ENCODE measurements at regions not wholly inside any gene's neighbourhood (a gene's known extent, or its start where the extent isn't known, plus 50 kb on each side); places are given as distances from the start of the nearest gene placed in this dataset.

DNA sequence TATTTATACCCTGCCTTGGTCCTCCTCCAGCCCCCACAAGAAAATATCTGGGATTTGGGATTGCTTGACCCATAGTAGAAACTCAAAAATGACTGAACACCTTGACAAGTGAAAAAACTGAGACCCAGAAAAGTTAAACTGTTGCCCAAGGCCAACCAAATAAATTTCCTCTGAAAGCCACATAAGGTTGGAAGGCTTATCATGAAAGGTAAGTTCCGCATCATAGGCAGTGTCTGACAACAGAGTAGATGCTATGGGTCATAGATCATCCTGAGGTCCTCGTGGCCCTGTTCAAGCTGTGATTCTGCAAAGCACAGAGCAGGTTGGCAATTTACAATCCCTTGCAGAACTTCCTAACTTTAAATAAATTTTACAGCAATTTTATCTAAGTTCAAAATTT lies 140.8 kb upstream of the TSC22D2 start:
- WGBS, 2 donors: 96 to 98% methylated on average over 2 of the region's 2 CpGs
- ATAC-seq: no peak

GRCh38 chr3:150265305-150265704 lies 142.8 kb upstream of the TSC22D2 start:
- TF ChIP-seq, protein P1, sequence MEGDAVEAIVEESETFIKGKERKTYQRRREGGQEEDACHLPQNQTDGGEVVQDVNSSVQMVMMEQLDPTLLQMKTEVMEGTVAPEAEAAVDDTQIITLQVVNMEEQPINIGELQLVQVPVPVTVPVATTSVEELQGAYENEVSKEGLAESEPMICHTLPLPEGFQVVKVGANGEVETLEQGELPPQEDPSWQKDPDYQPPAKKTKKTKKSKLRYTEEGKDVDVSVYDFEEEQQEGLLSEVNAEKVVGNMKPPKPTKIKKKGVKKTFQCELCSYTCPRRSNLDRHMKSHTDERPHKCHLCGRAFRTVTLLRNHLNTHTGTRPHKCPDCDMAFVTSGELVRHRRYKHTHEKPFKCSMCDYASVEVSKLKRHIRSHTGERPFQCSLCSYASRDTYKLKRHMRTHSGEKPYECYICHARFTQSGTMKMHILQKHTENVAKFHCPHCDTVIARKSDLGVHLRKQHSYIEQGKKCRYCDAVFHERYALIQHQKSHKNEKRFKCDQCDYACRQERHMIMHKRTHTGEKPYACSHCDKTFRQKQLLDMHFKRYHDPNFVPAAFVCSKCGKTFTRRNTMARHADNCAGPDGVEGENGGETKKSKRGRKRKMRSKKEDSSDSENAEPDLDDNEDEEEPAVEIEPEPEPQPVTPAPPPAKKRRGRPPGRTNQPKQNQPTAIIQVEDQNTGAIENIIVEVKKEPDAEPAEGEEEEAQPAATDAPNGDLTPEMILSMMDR (IDR thresholded peaks at IDR 0.05): no peak
- Histone ChIP-seq H3K4me1 (peaks cover 0 to 2% (median 0%) of the 10 kb centered on the region in 9 donors), H3K27ac (no peak overlapping the region), H3K36me3 (no peaks in the 10 kb centered on the region), H3K4me3 (no peak overlapping the region), H3K27me3 (no peaks in the 10 kb centered on the region), H3K9me3 (no peaks in the 10 kb centered on the region)
- 41 to 50% methylated on average over 2 of the region's 2 CpGs for WGBS, 2 donors
- DNase-seq: no peak
- intact Hi-C loops (cut with DNase I): no loop called here
- no peak for ATAC-seq

More for the DNA sequence above, 140.8 kb upstream of the TSC22D2 start:
- TF ChIP-seq, protein P1 (IDR thresholded peaks at IDR 0.05): no peak
- no peak overlapping the region for H3K4me3 ChIP-seq
- peaks cover 0 to 9% (median 0%) of the 10 kb centered on the region in 9 donors for H3K4me1 ChIP-seq
- H3K9me3 ChIP-seq: no peaks in the 10 kb centered on the region
- H3K36me3 ChIP-seq: no peaks in the 10 kb centered on the region
- no peak for DNase-seq
- intact Hi-C loops (cut with DNase I): no loop called here
- H3K27ac ChIP-seq: no peak overlapping the region
- no peaks in the 10 kb centered on the region for H3K27me3 ChIP-seq

DNA sequence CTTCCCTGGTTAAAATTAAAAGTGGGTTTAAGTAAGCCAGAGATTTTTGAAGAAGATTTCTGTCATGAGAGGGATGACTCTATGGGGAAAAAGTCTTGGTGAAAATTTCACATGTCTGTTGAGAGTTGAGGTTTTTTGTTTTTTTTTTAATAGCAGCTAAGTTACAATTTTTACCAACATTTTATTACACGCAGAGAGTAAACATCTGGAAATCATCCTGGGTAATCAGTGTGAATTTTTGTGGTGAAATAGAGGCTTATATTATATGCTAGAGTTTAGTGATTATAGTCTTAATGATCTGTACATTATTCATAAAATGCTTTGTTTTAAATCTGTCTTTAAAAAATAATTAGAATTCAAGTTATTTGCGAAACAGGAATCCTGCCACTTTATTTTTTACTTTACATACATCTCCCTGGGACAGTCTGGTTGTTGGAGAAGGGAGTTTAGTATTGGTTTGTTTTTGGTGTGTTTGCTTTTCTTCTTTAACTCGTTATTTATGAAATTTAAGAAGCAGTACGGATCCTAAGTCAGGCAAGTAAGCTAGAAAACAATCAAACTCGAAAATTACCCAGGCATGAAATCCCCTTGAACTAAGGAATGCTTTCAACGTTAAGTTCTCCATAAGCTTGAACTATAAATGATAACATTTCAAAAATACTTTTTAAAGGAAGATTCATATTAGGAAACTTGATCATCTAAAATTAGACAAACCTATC lies 143.4 kb upstream of the TSC22D2 start:
- intact Hi-C loops (cut with DNase I): no loop called here
- no peak overlapping the region for H3K4me3 ChIP-seq
- H3K9me3 ChIP-seq: no peaks in the 10 kb centered on the region
- TF ChIP-seq, protein P1 (IDR thresholded peaks at IDR 0.05): no peak
- H3K36me3 ChIP-seq: no peaks in the 10 kb centered on the region
- DNase-seq: no peak
- no peak for ATAC-seq
- H3K4me1 ChIP-seq: peaks cover 0 to 8% (median 0%) of the 10 kb centered on the region in 9 donors
- H3K27ac ChIP-seq: no peak overlapping the region
- WGBS, 2 donors: 69 to 70% methylated on average over 6 of the region's 6 CpGs
- H3K27me3 ChIP-seq: no peaks in the 10 kb centered on the region

DNA sequence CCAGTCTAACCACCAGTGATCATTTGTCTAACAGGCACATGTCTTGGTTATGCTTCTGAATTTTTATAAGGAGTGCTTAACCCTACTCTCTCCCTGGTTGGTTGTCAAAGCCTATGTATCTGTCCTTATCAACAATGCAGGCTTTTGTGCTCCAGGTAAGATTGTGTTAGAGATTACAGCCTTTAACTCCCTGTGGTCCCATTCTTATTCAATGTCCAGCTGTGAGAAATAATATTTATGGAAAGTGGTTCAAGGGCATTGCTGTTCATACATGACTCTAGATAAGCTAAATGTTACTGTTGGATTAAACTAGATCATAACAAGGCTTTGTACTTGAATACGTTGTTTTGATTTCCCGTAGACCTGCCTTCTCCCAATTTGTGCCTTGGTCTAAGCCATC lies 146.1 kb upstream of the TSC22D2 start:
- no peak overlapping the region for H3K27ac ChIP-seq
- peaks cover 0 to 10% (median 0%) of the 10 kb centered on the region in 9 donors for H3K4me1 ChIP-seq
- H3K9me3 ChIP-seq: no peaks in the 10 kb centered on the region
- intact Hi-C loops (cut with DNase I): no loop called here
- WGBS, 2 donors: 88 to 95% methylated on average over 2 of the region's 2 CpGs
- H3K27me3 ChIP-seq: no peaks in the 10 kb centered on the region
- ATAC-seq: no peak
- DNase-seq: no peak
- TF ChIP-seq, protein P1 (IDR thresholded peaks at IDR 0.05): no peak
- H3K4me3 ChIP-seq: no peak overlapping the region
- no peaks in the 10 kb centered on the region for H3K36me3 ChIP-seq
